ENCODE measurements at regions not wholly inside any gene's neighbourhood (a gene's known extent, or its start where the extent isn't known, plus 50 kb on each side); places are given as distances from the start of the nearest gene placed in this dataset.

GRCh38 chr1:229031061-229031460, 239.8 kb upstream of the RAB4A start:
- Histone ChIP-seq H3K4me1 (peaks cover 0 to 7% of the 10 kb centered on the region in 2 donors), H3K4me3 (no peak overlapping the region), H3K27ac (no peak overlapping the region), H3K36me3 (no peaks in the 10 kb centered on the region), H3K27me3 (no peaks in the 10 kb centered on the region), H3K9me3 (no peaks in the 10 kb centered on the region)
- no peak for DNase-seq (ENCODE audit: low spot score)
- TF ChIP-seq CTCF (IDR thresholded peaks at IDR 0.05) = no peak

- Histone ChIP-seq H3K4me3 (no peak overlapping the region), H3K27ac (no peak overlapping the region), H3K9me3 (no peaks in the 10 kb centered on the region), H3K4me1 (peaks cover 0 to 7% of the 10 kb centered on the region in 2 donors), H3K36me3 (no peaks in the 10 kb centered on the region), H3K27me3 (no peaks in the 10 kb centered on the region)
- no peak for TF ChIP-seq CTCF (IDR thresholded peaks at IDR 0.05)
- no peak for DNase-seq (ENCODE audit: low spot score)
Observed at GRCh38 chr1:229031481-229032341, 239.2 kb upstream of the RAB4A start.

GRCh38 chr1:229032375-229032774, 238.5 kb upstream of the RAB4A start:
- no peak for TF ChIP-seq CTCF (IDR thresholded peaks at IDR 0.05)
- Histone ChIP-seq H3K9me3 (no peaks in the 10 kb centered on the region), H3K27ac (no peak overlapping the region), H3K36me3 (no peaks in the 10 kb centered on the region), H3K4me1 (peaks cover 0 to 7% of the 10 kb centered on the region in 2 donors), H3K4me3 (no peak overlapping the region), H3K27me3 (no peaks in the 10 kb centered on the region)
- no peak for DNase-seq (ENCODE audit: low spot score)

- no peaks in the 10 kb centered on the region for H3K9me3 ChIP-seq
- no peak for TF ChIP-seq CTCF (IDR thresholded peaks at IDR 0.05)
- no peak for DNase-seq (ENCODE audit: low spot score)
- H3K27me3 ChIP-seq = no peaks in the 10 kb centered on the region
- no peak overlapping the region for H3K27ac ChIP-seq
- no peak overlapping the region for H3K4me3 ChIP-seq
- no peaks in the 10 kb centered on the region for H3K36me3 ChIP-seq
- peaks cover 0 to 7% of the 10 kb centered on the region in 2 donors for H3K4me1 ChIP-seq
Observed at GRCh38 chr1:229033480-229033879, 237.4 kb upstream of the RAB4A start.

- TF ChIP-seq CTCF (IDR thresholded peaks at IDR 0.05) = no peak
- H3K36me3 ChIP-seq = no peaks in the 10 kb centered on the region
- no peak overlapping the region for H3K4me3 ChIP-seq
- no peak overlapping the region for H3K27ac ChIP-seq
- no peaks in the 10 kb centered on the region for H3K9me3 ChIP-seq
- H3K4me1 ChIP-seq = peaks cover 0 to 7% of the 10 kb centered on the region in 2 donors
- no peaks in the 10 kb centered on the region for H3K27me3 ChIP-seq
- DNase-seq (ENCODE audit: low spot score) = no peak
Observed at GRCh38 chr1:229034342-229034741, 236.6 kb upstream of the RAB4A start.
